ENCODE measurements at regions not wholly inside any gene's neighbourhood (a gene's known extent, or its start where the extent isn't known, plus 50 kb on each side); places are given as distances from the start of the nearest gene placed in this dataset.
"Not testable (repeated sequence)": the region's sequence is repeated elsewhere in the genome, so short reads cannot be mapped to it uniquely, and the experiment has no call there.

DNA sequence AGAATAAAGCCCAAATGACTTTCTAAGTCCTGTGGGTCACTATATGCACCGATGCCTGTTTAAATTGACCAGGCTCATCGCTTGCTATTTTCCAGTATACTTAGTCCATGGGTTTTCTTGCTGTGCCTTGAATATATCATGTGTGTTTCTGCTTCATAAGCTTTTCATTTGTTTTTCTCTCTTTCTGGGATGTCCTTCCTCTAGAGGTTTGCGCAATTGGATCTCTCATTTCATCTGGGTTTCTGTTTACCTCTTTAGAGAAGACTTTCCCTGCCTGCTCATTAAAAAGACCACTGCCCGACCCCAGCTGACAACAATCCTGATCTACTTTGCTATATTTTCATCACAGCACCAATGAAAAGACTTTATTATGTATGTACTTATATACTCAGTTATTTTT lies 150.9 kb upstream of the CYRIA start:
- no peak for DNase-seq (ENCODE audit: low read depth)

DNA sequence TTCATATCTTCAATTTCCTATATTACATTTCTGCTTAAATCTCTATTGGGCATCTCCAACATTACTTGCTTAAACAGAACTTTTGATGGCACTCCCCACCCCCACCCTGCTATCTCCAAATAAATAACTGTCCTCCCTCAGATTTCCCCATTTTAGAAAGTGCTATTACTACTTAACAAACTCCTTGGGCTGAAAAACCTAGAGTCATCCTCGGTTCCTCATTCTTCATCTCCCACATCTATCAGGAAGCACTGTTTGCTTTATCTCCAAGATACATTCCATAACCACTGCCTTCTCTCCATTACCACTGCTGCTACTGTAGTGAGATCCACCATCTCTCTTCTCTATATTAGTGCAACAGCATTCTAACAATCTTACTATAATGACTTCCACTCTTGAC lies 150.4 kb upstream of the CYRIA start:
- no peak for DNase-seq (ENCODE audit: low read depth)

DNA sequence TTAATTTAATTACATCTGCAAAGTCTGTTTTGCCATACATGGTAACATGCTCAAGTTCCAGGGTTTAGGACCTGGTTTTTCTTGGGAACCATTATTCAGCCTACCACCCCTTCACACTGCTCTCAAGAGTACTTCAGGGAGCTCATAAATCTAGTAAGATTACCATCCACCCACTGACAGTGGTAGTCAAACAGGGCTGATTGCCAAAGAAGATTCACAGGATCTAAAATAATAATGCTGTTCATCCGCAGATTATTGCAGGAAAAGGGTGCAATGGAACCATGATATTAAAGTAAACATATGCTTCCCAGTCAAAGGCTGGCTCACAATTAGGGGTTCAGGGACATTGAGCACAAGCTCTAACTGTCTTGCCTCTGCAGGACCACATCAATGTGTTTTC lies 148.0 kb upstream of the CYRIA start:
- DNase-seq (ENCODE audit: low read depth) = no peak

- DNase-seq (ENCODE audit: low read depth) = no peak
Measured at GRCh38 chr2:16798472-16798871, 132.8 kb upstream of the CYRIA start.

- DNase-seq (ENCODE audit: low read depth) = no peak
Measured at GRCh38 chr2:16791496-16791895, 125.9 kb upstream of the CYRIA start.

DNA sequence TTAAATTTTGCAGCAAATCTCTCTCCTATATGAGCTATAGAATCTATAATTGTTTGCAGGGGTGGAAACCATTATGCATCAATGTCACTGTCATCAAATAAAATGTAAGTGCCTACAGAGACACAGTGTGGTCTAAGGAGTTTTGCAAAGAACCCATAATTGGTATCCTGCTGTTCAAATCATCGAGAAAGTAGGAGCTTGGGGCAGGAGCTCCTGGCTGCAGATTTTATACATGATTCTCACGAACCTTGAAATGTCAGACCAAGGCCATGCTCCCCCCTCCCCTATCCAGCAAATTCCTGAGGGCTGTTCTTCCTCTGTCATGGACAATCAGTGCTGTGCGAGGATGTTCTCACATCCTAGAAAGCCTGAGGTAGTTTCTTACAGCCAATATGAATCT lies 119.5 kb upstream of the CYRIA start:
- no peak for DNase-seq (ENCODE audit: low read depth)

DNA sequence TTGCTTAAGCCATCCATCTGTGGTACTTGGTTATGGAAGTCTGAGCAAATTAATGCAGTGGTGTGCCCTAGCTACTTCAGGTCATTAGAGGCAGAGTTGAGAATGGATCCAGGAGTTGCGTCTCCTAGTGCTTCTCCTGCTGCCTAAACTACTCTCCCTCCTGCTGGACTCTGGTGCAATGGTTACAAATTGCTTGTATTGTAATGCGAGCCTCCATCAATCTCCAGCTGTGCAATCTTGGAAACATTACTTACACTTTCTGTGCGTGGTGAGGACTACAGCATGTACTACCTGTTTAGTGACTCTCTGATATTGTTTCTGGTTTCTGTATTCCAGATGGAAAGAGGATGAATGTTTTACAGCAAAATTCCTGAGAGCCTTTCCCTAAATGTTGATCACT lies 119.0 kb upstream of the CYRIA start:
- DNase-seq (ENCODE audit: low read depth) = no peak

DNA sequence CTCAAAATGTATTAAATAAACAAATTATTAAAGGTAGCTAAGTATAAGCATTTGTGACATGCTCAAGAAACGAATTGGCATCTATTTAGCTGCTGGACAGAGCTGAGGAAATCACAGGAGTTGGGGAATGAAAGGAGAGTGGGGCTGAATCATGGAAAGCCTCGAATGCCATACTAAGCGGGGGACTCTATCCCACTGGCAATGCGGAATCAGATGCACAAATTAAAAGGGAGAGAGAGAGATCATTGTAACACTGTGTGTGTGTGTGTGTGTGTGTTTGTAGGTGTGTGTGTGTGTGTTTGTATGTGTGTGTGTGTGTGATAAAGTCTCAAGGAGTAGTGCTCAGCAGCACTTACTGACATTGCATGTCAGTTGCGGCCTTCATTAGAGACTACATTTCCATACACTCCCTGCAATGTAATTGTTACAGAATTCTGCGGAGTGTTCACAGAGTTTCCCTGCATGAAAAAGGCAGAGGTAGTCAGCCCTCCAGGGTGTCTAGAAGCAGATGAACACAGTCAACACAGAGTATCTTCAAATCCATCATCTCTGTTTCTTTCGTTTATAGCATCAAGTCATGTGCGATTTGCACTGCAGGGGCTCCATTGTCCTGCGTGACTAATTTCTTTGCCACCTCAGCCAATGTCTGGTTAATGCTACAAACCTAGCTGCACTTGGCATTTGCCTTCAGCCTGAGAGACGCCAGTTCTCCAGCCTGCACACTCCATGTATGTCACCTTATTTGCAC lies 111.7 kb upstream of the CYRIA start:
- no peak for DNase-seq (ENCODE audit: low read depth)

- no peak for DNase-seq (ENCODE audit: low read depth)
Measured at GRCh38 chr2:16775899-16776231, 110.2 kb upstream of the CYRIA start.

DNA sequence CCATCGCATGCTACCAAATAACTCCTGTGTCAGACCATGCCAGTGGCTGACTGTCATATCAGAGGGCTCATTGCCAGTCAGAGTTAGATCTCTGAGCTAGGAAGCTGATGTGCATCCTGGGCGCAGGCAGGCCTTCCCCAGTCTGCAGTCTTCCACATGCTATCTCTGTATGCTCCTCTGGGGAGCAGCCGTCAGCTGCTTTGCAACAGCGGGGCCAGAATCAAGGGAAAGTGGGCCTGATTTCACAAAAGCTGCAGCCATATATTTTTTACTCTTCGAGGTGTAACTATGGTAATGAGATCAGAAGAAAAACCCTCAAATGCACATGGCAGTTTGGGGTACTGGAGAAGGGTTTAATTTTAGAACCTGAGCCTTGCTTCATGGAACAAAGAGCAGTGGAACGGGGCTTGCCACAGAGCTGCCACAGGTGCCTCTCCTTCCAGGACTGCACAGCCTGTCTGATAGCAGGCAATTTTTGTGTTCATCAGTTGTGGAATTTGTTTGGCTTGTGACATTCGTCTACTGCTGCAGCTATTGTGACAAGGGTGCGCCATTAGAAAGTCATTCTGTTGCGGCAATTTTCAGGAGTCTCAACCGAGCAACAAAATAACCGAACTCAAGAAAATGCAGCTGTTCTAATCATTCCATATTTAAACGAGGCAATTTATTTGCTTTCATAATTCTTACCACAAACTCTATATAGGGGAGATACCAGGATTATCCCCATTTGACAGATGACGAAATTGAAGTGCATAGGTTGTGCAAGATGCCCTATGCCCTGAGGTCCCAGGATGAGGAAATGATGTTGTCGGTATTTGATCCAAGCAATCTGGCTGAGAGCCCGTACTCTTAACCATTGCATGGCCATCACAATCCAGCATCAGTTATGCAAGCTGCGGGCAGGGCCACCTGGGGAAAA lies 109.6 kb upstream of the CYRIA start:
- DNase-seq (ENCODE audit: low read depth) = no peak

- no peak for DNase-seq (ENCODE audit: low read depth)
Measured at GRCh38 chr2:16774091-16774490, 108.5 kb upstream of the CYRIA start.

DNA sequence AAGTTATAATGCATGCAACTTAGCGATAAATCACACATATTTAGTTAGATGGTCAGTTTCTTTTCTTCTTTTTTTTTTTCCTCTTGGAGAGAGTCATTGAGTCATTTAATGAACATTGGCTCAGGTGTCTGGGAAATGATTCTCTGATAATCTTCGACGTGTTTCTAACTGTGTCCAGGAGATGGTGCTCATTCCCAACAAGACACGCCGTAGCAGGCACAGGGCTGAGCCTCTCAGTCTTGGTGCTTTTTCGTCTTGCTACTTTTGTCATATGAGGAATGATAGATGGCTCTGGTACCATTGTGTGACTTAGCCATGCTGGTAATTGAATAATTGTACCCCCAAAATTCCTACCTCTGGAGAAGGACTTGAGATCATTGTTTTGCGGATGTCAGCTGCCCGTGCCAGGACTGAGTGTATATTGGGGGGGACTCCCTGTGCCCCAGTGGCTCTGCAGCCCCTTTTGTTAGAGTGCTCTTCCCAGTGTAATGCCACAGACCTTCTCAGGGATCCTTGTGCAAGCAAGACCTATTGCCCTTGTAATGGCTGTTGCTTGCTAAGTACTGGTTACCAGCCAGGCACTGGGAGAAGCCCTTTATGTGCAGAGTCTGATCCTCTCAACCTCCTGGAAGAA lies 107.6 kb upstream of the CYRIA start:
- no peak for DNase-seq (ENCODE audit: low read depth)

- DNase-seq (ENCODE audit: low read depth) = no peak
Measured at GRCh38 chr2:16767789-16768476, 102.3 kb upstream of the CYRIA start.

DNA sequence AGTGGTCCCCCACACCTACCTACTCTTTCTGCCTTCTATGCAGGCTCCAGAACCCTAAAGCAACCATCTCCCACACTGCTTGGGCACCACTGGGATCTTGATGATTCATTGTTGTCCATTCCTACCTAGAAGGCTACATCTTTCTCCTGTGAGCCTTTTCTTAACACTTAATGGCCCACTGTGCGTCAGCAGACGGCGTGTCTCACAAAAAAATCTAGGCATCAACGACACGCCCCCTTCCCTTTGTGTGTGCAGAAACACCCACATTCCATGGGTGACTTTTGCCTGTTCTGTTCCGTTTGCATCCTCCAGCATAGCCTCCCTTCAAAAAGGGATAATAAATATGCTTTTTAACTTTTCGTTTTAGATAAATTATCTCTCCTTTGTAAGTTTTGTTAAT lies 99.7 kb upstream of the CYRIA start:
- no peak for DNase-seq (ENCODE audit: low read depth)

DNA sequence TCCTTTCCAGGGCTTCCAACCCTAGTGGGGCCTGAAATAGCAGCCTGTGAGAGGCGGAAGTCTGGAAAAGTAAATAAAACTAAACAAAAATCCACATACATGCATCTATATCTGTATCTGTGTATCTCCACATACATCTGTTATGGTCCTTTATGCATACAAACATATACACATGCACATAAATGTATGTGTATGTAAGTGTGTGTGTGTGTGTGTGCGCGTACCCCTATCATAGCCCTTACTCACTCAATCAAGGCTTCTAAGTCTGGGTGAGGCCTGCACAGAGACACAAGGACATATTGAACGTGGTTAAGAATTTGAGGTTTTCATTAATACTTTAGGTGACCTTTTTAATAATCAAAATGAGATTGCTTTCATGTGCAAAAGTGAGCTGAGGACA lies 98.9 kb upstream of the CYRIA start:
- DNase-seq (ENCODE audit: low read depth) = no peak

DNA sequence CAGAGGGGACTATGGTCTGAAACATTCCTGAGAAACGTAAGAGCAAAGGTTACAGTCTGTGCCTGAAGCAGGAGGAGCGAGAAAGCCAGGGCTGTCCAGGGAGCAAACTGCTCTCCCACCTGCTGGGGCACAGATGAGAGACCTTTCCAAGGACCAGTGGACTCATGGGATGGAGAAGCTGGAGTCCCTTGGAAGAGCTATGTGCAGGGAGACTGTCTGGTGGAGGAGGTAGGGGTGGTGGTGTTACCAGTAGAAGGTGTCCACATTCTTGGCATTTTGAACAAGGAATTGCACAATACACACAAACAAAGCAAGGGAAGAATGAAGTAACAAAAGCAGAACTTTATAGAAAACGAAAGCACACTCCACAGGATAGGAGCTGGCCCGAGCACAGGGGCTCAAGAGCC lies 97.9 kb upstream of the CYRIA start:
- DNase-seq (ENCODE audit: low read depth) = no peak

- DNase-seq (ENCODE audit: low read depth) = no peak
Measured at GRCh38 chr2:16763056-16763455, 97.4 kb upstream of the CYRIA start.

GRCh38 chr2:16760426-16760825 lies 94.8 kb upstream of the CYRIA start:
- DNase-seq (ENCODE audit: low read depth) = no peak

DNA sequence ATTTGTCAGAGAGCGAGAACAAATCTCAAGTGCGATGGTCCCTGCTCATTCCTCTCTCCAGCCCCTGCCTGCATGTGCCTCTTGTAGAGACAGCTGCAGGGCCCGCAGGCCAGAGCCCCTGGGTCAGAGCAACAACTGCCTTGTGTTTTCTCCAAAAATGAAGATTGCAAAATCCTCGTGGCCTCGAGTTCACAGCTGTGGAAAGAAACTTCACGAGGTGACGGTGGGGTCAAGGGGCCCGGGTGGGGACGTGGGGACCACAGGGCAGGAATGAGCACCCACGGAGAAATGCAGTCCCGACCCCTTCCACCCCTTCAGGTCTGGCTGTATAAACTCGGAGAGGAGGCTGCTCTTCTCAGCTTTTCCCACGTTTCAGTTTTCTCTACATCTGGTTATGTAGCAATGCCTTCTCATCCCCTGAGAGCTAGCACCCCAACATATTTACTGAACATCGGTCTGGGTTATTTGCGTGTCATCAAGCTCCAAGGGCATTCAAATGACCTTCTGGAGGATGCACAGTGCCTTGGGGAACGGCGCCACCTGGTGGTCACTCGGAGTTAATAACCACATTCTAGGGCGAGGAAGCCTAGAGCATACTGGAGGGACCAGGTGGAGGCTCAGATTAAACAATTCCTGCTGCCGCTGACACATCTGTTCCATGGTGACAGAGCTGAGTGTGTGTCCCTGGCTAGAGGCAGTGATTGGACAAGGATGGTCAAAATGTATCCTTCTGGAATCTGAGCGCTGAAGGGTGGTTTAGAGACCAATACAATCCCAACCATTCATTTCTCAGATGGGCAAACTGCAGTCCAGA lies 91.4 kb upstream of the CYRIA start:
- DNase-seq (ENCODE audit: low read depth) = peak; percentile 51

- no peak for DNase-seq (ENCODE audit: low read depth)
Measured at GRCh38 chr2:16755442-16755841, 89.8 kb upstream of the CYRIA start.

- DNase-seq (ENCODE audit: low read depth) = not testable (repeated sequence)
Measured at GRCh38 chr2:16753025-16753424, 87.4 kb upstream of the CYRIA start.

- not testable (repeated sequence) for DNase-seq (ENCODE audit: low read depth)
Measured at GRCh38 chr2:16750925-16751214, 85.2 kb upstream of the CYRIA start.

All from activated T-cell treated with anti-CD3 and anti-CD28 coated beads for 48 hours (primary cell).